Esophagus squamous epithelium (tissue), 4 donors: ENCODE measurements at regions not wholly inside any gene's neighbourhood (a gene's known extent, or its start where the extent isn't known, plus 50 kb on each side); places are given as distances from the start of the nearest gene placed in this dataset.

Source experiments
- POLR2A ChIP-seq, 4 donors: fragments of 450-650 bp; IDR thresholded peaks; one replicate each; pipeline ENCODE4 v1.6.1; 2017; ENCODE audit warnings: antibody characterized with exemption in 4 of 4, mild to moderate bottlenecking in 4 of 4, moderate library complexity in 3 of 4
- TF ChIP-seq, protein P1 (sequence below), 6 experiments: fragments of 450-650 bp in 4 of 6; fragments of 200-600 bp in 2 of 6; sonication (generic) in 2 of 6; IDR thresholded peaks; one replicate each; pipeline ENCODE4 v1.5.1; 2016 to 2019; ENCODE audit warnings: antibody characterized with exemption in 6 of 6, mild to moderate bottlenecking in 4 of 6, moderate library complexity in 4 of 6

DNA sequence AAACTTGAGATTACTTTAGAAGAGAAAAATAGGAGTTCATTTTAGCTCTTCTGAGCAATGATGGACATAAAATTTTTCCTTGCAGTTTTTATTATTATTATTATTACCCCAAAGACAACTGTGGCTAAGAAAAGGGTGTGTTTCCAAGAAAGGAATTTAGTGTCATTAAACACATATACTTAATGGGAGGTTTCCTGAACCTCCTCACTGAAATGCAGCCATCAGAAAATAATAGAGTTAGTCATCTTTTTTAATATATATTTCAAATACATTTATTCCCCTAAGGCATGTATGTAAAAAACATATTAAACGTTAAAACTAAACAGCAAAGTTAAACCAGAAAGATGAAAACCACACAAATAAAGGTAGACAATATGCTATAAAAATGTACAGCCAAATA is 66.8 kb downstream of the CRPPA start:
- TF ChIP-seq, protein P1, sequence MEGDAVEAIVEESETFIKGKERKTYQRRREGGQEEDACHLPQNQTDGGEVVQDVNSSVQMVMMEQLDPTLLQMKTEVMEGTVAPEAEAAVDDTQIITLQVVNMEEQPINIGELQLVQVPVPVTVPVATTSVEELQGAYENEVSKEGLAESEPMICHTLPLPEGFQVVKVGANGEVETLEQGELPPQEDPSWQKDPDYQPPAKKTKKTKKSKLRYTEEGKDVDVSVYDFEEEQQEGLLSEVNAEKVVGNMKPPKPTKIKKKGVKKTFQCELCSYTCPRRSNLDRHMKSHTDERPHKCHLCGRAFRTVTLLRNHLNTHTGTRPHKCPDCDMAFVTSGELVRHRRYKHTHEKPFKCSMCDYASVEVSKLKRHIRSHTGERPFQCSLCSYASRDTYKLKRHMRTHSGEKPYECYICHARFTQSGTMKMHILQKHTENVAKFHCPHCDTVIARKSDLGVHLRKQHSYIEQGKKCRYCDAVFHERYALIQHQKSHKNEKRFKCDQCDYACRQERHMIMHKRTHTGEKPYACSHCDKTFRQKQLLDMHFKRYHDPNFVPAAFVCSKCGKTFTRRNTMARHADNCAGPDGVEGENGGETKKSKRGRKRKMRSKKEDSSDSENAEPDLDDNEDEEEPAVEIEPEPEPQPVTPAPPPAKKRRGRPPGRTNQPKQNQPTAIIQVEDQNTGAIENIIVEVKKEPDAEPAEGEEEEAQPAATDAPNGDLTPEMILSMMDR (IDR thresholded peaks at IDR 0.05): no peak
- no peak for TF ChIP-seq POLR2A (IDR thresholded peaks at IDR 0.05)
